CD4-positive, alpha-beta T cell treated with Interleukin-6 for 4 hours (primary cell): ENCODE measurements at regions not wholly inside any gene's neighbourhood (a gene's known extent, or its start where the extent isn't known, plus 50 kb on each side); places are given as distances from the start of the nearest gene placed in this dataset.

ENCODE experiments used
- DNase-seq: peaks from one replicate; pipeline ENCODE4 v3.0.0-alpha.2; 2020; ENCODE audit warnings: mixed read lengths

- DNase-seq: no peak
These were observed 883.1 kb downstream of the TTLL7 start for GRCh38 chr1:83115785-83116184.

GRCh38 chr1:83114136-83114834 lies 884.6 kb downstream of the TTLL7 start:
- DNase-seq: no peak

- DNase-seq: no peak
These were observed 885.3 kb downstream of the TTLL7 start for GRCh38 chr1:83113652-83114051.

- DNase-seq: no peak
These were observed 886.6 kb downstream of the TTLL7 start for GRCh38 chr1:83112248-83112885.

GRCh38 chr1:83110156-83110555 lies 888.8 kb downstream of the TTLL7 start:
- no peak for DNase-seq

- DNase-seq: no peak
These were observed 889.2 kb downstream of the TTLL7 start for GRCh38 chr1:83109692-83110091.

- DNase-seq: no peak
These were observed 894.4 kb downstream of the TTLL7 start for GRCh38 chr1:83104558-83104957.

GRCh38 chr1:83103341-83103740 lies 895.6 kb downstream of the TTLL7 start:
- DNase-seq: no peak

GRCh38 chr1:83102630-83103071 lies 896.3 kb downstream of the TTLL7 start:
- no peak for DNase-seq

GRCh38 chr1:83101406-83101805 lies 897.5 kb downstream of the TTLL7 start:
- no peak for DNase-seq

- no peak for DNase-seq
These were observed 898.8 kb downstream of the TTLL7 start for GRCh38 chr1:83100133-83100532.

GRCh38 chr1:83098791-83099190 lies 900.1 kb downstream of the TTLL7 start:
- no peak for DNase-seq

- DNase-seq: no peak
These were observed 900.8 kb downstream of the TTLL7 start for GRCh38 chr1:83098131-83098530.

GRCh38 chr1:83097715-83098114 lies 901.2 kb downstream of the TTLL7 start:
- DNase-seq: no peak

GRCh38 chr1:83095570-83095969 lies 903.4 kb downstream of the TTLL7 start:
- no peak for DNase-seq

GRCh38 chr1:83090195-83090594 lies 908.7 kb downstream of the TTLL7 start:
- no peak for DNase-seq

- DNase-seq: no peak
These were observed 911.1 kb downstream of the TTLL7 start for GRCh38 chr1:83087851-83088250.

GRCh38 chr1:83086986-83087512 lies 911.9 kb downstream of the TTLL7 start:
- no peak for DNase-seq

- DNase-seq: no peak
These were observed 912.6 kb downstream of the TTLL7 start for GRCh38 chr1:83086346-83086745.

GRCh38 chr1:83083589-83084224 lies 915.2 kb downstream of the TTLL7 start:
- no peak for DNase-seq

GRCh38 chr1:83077411-83077810 lies 921.5 kb downstream of the TTLL7 start:
- DNase-seq: no peak

- no peak for DNase-seq
These were observed 923.8 kb downstream of the TTLL7 start for GRCh38 chr1:83075107-83075506.

- DNase-seq: no peak
These were observed 931.0 kb downstream of the TTLL7 start for GRCh38 chr1:83067954-83068353.
